ENCODE measurements at regions not wholly inside any gene's neighbourhood (a gene's known extent, or its start where the extent isn't known, plus 50 kb on each side); places are given as distances from the start of the nearest gene placed in this dataset.

DNA sequence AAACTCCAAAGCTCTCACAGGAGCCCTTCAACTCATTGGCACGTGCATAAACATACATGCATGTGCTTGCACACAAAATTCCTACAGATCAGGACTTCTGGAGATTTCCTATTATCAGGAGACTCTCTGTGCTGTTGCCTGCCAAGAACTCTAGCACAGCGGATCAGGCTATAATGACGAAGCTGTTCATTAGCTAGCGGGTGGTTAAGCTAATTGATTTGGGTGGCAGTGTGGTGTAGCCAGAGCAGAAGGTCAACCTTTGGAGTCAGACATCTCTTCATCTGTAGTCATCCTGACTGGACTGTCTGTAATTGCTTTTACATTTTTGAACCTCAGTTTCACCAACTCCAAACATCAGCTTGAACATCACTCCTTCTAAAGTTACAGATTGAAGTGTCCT is 69.0 kb downstream of the KIF2B start:
- DNase-seq, result no peak

DNA sequence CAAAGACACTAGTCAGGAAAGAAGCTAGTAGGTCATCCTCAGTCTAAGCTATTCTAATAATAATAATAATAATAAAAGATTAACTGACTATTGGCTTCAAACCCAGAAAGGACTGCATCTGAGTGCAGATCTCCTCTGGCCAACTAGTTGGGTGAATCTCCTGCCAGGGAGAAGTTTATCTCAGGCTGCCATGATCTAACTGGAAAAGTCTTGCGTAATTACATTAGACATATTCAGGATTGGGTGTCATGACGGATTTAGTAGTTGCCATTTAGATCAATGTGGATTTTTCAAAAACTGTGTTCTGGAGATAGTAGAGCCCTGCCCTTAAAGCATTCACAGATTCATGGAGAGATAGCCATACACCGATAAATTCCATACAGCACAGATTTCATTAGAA is 69.5 kb downstream of the KIF2B start:
- no peak for DNase-seq

DNA sequence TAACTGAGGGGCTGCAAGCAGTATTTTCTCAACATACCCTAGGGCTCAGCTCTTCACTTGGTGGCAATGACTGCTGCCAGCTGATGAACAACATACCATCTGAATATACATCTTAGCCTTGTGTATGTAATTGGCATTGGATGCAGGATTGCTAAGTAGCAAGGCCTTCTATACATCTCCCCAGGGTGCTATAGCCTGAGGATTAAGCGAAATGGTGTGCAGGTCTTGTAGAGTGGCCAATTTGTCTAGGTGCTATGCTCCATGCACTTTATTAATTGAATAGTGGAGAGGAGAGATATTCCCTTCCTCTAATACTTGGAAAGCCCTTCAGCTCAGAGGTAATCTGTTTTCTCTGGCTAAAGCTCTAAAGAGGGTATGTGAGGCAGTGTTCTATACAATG is 71.9 kb downstream of the KIF2B start:
- no peak for DNase-seq

DNA sequence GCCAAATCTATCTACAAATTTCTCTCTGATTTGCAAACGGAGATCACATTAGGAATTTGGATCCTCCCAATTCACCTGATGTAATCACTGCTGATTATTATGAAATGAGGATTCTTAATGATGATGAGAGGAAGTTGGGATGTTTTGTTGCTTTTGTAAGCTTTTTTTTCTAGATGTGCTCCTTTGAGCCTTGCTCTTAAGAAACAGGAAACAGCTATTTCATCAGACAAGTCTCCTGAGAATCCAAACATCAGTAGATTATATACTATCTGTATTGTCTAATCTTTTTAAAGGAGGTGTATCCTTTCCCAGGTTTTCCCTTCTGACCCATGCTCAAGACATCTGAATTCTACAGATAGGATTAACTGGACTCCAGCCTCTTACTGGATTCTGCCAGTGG is 73.3 kb downstream of the KIF2B start:
- no peak for DNase-seq

DNA sequence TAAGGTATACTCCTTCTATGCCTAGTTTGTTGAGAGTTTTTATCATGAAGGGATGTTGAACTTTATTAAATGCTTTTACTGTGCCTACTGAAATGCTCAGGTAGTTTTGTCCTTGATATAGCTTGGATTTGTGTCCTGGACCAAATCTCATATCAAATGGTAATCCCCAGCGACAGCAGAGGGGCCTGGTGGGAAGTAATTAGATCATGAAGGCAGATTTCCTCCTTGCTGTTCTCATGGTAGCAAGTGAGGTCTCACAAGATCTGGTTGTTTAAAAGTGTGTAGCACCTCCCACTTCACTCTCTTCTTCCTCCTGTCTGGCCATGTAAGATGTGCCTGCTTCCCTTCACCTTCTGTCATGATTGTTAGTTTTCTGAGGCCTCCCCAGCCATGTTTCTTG is 78.2 kb downstream of the KIF2B start:
- DNase-seq, result no peak

DNA sequence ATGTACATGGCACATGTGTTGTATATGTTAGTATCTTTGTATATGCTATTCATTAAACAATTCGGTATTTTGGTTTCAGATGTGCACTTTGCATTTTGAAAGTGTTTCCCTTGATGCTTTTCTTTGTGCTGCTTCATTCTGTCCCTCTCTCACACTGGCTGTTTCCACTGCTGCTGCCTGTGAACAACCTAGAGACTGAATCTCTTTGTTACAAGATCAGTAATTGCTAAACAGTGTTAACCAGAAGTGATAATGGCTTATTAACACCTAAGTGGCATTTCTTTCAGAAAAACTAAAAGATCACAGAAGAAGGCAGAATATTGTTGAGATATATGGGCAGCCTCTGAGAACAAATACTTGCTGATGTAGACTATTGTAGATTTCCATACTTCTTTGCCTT is 84.7 kb downstream of the KIF2B start:
- DNase-seq, result no peak

DNA sequence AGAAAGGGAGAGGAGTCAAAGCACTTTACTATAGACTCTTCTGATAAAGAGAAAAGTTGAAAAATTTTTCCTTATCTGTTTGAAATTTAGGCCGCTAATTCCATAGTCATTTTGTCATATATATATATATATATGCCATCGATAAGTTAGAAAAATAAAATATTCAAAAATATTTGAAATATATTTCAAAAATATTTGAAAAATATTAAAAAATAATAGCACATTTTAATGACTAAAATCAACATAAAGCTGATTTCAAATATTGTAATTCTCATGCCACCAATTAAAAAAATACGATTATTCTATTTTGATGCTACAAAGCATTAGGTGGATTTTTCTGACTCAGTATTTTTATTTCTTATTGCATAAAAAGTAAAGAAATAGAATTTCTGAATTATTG is 87.1 kb downstream of the KIF2B start:
- no peak for DNase-seq

DNA sequence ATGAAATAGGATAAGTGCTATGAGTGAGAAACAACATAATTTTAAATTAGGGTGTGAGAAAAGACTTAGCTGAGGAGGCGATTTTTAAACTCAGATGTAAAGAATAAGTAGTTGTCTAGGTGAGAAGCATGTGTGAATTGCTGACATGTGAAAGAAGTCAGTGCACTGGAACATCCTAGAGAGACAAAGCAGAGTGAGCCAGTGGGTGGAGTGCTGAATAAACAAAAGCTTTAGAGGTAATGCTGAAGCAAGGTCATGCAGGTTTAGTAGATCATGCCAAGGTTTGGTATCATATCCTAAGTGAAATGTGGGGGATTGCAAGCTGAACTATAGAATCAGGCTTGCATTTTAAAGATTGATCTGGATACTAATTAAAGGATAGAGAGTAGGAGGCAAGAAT is 89.4 kb downstream of the KIF2B start:
- no peak for DNase-seq

DNA sequence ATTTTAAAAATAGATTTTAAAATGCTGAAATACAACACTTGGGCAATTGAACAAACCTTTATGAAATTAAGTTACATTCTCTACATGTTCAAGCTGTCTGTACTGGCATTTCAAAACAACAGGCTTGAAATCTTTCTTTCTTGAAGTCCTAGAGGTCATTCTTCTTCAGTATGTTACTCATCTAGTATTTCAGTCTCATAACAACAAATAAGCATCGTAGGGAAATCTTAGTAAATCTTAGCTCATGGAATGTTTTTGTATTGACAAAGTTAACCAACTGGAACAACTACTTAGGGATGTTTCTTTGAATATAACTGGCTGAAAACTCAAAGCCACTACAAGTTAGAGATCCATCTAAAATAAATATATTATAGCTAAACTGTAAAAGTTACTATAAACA is 96.6 kb downstream of the KIF2B start:
- DNase-seq, result no peak

DNA sequence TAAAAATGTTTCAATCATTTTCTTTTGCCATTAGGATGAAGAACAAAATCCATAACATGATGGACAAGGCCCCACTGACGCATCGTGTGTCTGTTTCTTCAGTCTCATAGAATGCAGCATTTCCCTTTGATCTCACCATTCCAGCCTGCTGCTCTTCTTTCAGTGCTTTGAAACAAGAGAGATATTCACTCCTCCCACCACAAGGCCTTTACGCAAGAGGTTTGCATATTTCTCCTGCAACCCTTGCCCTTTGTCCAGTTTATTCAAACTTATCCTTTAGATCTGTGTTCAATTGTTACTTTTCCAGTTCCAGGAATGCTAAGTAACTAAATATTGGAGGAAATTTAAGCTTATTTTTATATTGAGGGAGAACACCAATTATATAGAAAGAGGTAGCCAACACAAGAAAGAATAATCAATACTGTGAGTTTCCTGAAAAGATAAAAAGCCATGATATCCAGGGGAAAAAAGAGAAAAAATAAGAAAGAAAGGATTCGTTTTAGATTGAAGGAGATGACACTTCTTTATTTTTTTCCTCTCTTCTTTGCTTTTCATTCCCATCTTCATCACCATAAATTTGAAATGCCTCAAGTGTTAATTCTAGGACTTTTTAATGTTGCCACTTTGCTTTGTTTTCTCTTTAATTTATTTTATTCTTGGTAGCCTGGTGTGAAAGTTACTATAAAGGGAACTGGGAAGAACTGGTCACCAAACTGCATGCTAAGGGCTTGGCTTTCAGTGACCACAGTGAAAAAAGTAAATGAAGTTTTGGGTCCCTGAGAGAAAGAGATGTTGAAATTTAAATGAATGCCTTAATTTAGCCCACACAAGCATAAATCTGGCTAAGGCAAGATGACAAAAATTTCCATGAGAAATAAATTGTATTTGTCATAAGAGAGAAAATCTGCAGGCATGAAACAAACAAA is 102.1 kb downstream of the KIF2B start:
- DNase-seq, result no peak

DNA sequence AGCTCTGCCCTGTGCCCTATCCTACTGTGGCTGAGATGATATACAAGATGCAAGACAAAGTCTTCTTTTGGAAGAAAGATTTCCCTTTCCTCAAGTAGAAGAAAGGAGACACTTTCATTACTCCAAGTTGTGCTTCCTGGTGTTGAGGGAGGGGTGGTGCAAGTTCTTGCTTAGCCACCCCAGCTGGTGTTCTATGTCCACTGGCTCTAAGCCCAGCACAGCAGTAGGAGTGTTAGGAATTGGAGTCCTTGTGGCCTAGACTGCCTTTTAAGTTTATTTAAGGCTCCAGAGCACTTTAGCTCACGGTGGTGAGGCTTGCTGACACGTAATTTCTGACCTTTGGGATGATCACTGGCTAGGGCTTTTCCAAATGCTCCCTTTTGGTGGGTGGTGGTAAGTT is 109.7 kb downstream of the KIF2B start:
- DNase-seq, result no peak

DNA sequence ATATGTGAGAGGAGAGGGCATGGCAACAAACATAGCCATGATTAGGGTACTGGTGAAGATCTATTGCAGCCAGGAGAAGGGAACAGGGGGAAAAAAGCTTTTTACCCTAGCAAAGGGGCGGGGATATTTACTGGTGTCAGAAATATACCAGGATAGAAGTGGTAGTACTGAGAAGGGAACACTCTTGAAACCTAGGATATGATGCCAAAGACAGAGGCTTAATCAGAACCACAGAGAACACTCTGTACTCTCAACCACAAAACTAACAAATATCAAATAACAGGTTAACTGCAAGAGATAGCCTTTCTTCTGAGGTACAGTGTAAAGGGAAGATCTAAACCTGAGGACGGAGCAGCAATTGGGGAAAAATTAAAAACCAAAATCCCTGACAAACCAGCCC is 112.2 kb downstream of the KIF2B start:
- no peak for DNase-seq

DNA sequence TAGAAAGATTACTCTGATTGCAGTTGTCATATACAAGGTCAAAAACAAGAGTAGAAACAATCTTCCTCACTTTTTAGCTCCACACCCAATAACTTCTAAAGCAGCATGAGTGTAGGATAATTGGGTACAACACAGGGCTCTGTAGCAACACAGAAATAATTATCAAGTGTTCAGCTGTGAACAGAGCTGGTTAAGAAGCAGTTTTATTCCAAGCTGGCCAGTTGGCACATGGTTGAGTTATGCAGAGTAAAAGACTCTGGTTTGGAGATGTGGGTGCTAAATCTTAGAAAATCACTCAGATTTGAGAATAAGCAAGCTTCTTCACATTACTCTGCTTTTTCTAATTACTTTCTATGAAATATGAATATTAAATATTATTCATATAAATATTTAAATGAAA is 118.5 kb downstream of the KIF2B start:
- DNase-seq, result no peak

DNA sequence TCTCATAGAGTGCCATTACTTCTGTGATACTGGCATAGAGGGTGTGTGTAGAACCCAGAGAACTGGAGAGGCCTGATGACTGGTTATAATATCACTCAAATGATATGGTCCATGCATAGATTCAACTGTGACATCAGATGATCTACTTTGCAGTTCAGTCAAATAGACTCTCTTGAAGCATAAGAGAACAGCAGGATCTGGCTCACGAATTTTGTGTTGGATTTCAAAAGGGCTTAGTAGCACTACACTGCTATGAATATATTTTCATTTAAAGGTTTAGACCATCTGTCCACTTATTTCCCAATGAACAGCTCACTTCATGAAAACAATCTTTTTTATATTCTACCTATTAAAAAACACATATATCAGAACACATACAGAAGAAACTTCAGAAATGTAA is 119.7 kb downstream of the KIF2B start:
- no peak for DNase-seq

DNA sequence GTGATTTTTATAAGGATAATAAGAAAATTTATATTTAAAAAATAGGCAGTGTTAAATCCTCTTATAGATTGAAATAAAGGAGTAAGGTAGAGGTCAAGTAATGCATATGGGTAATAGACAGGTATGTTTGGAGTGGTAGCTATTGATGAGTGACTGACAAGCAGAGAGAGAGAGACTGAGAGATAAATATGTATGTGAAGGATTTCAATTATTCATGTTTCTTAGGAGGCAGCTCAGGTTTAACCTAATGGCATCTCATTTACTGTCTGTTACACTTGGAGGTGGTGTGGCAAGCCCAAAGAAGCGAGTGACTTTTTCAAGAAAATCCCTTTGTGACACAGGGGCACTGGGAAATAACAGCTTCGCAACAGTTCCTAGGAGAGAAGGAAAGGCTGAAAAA is 120.2 kb downstream of the KIF2B start:
- no peak for DNase-seq

DNA sequence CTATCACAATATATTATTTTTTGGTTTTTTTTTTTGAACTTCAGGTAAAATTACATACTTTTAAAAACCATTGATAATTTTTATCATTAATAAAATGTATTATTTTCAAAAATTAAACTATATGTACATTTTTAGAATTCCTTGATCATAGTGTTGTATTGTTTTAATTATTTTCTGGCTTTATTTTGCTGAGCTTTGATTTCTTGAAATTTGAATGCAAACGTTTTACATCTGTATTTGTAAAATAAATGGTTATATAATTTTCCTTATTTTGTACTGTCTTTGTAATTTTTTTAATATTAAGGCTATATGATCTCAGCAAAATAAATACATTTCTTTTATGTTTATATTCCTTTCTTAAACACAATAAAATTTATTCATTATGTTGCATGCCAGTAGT is 125.6 kb downstream of the KIF2B start:
- no peak for DNase-seq

DNA sequence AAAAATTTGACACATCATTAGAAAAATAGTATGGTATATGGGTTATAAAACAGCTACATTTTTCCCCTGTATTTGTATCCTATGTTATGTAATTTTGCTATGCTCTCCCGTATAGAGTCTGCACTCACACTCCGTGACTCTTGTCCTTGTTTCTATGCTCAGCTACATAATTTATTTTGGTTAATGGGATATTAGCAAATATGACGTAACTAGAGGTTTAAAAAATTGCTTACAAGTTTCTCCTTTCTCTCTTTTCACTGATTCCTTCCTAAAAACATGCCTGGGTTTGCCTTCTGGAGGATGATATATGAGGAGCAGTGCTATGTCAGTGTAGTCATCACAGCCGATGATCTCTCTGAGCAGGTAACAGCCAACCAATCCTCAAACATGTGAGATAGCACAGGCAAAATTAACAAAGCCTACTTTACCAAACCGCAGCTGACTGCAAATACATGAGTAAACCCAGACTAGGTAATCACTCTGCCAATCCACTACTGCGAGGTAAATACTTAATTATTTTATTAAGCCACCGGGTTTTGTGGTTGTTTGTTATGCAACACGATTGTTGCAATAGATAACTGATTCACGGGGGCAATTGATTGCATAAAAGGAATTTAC is 126.9 kb downstream of the KIF2B start:
- no peak for DNase-seq

DNA sequence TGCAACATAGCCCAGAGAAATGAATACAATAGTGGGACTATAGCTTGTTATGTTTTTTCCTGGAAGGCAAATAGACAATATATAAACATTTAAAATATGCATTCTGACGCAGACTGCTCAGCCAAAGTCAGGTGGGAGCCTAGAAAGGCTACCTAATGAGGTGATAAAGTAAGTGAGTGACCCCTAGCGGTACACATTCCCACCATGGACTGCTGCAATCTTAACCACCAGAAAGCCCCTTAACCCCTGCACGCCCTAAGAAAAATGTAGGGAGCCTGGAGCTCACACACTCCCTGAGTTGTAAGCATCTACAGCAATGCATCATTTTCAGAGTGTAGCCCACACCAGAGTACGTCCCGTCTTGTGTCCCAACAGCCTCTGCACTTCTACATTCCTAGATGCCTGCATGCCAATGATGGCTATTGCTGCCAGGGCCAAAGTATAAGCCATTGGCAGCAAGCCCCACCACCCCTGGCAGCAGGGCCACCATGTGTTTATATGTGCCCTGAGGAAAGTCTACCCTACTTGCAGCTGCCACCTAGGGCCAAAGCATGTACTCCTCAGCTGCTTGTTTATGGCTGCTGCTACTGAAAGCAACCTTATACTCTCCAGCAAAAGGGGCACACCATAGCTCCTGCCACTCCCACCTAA is 127.6 kb downstream of the KIF2B start:
- DNase-seq, result no peak

DNA sequence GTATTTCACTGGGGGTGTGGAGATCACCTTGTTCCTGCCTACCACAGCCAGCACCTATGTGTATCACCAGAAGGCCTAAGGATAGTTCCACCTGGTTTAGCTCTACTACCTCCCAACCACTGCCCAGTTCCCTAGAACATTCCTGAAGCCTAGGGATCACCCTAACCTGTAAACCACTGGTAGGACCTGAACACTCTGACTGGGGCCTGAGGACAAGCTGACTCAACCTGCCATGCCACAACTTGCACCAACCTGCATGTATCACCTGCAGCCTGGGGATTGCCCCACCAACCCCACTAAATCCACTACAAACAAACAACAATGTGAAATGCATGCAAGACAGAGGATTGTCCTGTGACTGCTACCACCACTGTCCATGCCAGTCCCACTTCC is 128.1 kb downstream of the KIF2B start:
- DNase-seq, result no peak

DNA sequence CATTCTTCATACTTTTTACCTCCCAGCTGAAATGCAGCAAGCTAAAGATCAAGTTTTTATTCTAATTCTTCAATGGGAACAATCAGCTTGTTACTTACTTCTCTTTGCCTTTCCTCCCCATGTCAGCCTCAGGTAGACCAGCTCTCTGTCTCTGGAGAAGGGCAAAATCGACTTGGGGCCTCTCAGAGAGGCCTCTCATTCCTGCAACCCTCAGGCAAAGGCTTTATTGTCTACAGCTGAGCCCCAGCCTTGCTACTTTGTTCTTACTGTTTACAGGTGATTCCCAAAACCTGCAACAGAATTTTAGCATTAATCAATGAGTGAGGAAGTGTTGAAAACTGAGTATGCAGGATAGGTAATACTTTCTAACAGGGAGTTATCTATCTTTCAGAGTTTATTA is 148.6 kb downstream of the KIF2B start:
- DNase-seq, result no peak

DNA sequence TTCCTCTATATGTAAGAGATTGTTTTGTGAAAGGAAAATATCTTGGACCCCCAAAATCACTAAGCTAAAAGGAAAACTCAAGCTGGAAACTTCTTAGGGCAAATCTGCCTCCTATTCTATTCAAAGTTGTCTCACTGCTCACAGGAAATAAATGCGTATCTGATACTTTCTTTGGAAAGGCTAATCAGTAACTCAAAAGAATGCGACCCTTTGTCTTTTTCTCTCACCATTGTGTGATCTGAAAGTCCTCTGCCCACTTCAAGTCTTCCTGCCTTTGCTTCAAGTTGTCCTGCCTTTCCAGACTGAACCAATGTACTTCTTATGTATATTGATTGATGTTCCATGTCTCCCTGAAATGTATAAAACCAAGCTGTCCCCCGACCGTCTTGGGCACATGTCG is 157.3 kb downstream of the KIF2B start:
- no peak for DNase-seq

DNA sequence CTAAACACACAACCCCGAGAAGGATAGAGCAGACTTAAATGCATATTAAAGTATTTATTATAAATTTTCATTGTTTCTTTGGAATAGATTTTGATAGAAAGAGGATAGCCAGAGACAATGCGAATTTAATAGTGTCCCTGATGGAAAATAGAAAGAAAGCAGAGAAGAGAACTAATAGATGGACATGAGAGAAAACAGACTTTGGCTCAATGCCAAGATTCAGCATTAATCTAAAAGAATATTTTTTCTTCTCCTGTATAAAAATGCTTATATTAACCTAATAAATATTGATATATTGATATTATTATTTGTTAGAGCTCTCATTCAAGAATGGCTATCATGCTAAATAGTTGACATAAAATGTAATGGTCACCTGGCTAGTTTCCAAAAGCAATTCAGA is 173.4 kb downstream of the KIF2B start:
- DNase-seq, result peak; percentile 9

DNA sequence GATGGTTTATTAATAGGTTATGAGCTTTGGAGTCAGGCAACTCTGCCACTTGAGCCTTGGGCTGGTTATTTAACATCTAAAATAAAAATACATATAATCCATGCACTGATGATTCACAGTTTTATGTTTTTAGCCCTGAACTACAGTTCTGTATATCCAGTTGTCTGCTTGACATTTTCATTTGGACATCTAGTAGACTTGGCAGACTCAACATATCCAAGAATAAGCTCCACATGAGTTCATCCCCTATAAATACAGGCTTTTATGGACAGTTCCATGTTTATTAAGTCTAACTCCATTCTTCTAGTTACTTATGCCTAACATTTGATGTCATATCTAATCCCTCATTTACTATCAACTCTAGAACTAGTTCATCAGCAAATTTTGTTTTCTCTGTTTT is 174.2 kb downstream of the KIF2B start:
- no peak for DNase-seq

DNA sequence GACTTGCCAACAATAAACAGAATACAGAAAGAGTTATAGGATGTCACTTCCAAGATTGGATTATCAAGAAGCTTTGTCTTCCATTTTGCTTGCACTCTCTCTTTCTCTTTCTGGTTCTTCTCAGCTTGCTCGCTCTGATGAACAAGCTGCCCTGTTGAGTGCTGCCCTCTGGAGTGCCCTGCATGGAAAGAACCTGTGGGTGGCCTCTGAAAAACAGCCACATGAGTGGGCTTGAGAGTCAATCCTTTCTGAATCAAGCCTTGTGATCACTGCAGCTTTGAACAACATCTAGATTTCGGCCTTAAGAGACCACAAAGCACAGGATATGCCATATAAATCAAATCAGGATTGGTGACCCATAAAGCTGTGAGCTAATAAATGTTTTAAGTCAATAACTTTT is 185.1 kb downstream of the KIF2B start:
- DNase-seq, result no peak
